Loucy (cell line): ENCODE measurements at regions not wholly inside any gene's neighbourhood (a gene's known extent, or its start where the extent isn't known, plus 50 kb on each side); places are given as distances from the start of the nearest gene placed in this dataset.

ENCODE experiments used
- H2AFZ ChIP-seq: fragments of 200-600 bp; sonication (generic); 2 replicates; pipeline ENCODE4 v1.6.0; 2016; ENCODE audit warnings: antibody characterized with exemption, mild to moderate bottlenecking, low read length, moderate library complexity
- H3F3A ChIP-seq: fragments of 200-600 bp; 2 replicates; pipeline ENCODE4 v1.6.0; 2016; ENCODE audit warnings: antibody characterized with exemption, low read depth, mild to moderate bottlenecking
- H3K27me3 ChIP-seq: fragments of 200-600 bp; sonication (generic); 2 replicates; pipeline ENCODE4 v1.6.1; 2014; ENCODE audit warnings: low read length, mild to moderate bottlenecking; ENCODE audit not compliant: insufficient read depth, poor library complexity, severe bottlenecking
- H3K36me3 ChIP-seq: fragments of 200-600 bp; sonication (generic); 2 replicates; pipeline ENCODE4 v1.6.1; 2016; ENCODE audit warnings: low read length; ENCODE audit not compliant: insufficient read depth
- H3K4me1 ChIP-seq: fragments of 200-600 bp; sonication (generic); 2 replicates; pipeline ENCODE4 v1.5.1; 2014; ENCODE audit warnings: low read length, mild to moderate bottlenecking; ENCODE audit not compliant: insufficient read depth, poor library complexity, severe bottlenecking
- H3K4me2 ChIP-seq: fragments of 200-600 bp; sonication (generic); 2 replicates; pipeline ENCODE4 v1.6.0; 2014; ENCODE audit warnings: antibody characterized with exemption, low read length, low read depth, mild to moderate bottlenecking; ENCODE audit not compliant: poor library complexity, severe bottlenecking
- H3K4me3 ChIP-seq: fragments of 200-600 bp; sonication (generic); 2 replicates; pipeline ENCODE4 v1.5.1; 2014; ENCODE audit warnings: low read length, mild to moderate bottlenecking, mixed read lengths; ENCODE audit not compliant: poor library complexity, severe bottlenecking
- H3K79me2 ChIP-seq: fragments of 200-600 bp; sonication (generic); 2 replicates; pipeline ENCODE4 v1.6.1; 2014; ENCODE audit warnings: low read length; ENCODE audit not compliant: insufficient read depth
- H3K9ac ChIP-seq: fragments of 200-600 bp; sonication (generic); 2 replicates; pipeline ENCODE4 v1.6.0; 2014; ENCODE audit warnings: mild to moderate bottlenecking, low read depth, low read length, moderate library complexity; ENCODE audit not compliant: poor library complexity, severe bottlenecking
- H3K9me2 ChIP-seq: fragments of 200-600 bp; sonication (generic); replicated peaks from 2 replicates; pipeline ENCODE4 v1.6.1; 2016; ENCODE audit warnings: low read depth, low read length, mixed read lengths
- H3K9me3 ChIP-seq: fragments of 200-600 bp; sonication (generic); 2 replicates; pipeline ENCODE4 v1.6.1; 2014; ENCODE audit warnings: mild to moderate bottlenecking, antibody characterized with exemption, low read length, low read depth; ENCODE audit not compliant: insufficient read depth
- H4K20me1 ChIP-seq: fragments of 200-600 bp; sonication (generic); 2 replicates; pipeline ENCODE4 v1.6.0; 2014; ENCODE audit warnings: antibody characterized with exemption, low read length, mild to moderate bottlenecking; ENCODE audit not compliant: insufficient read depth, poor library complexity, severe bottlenecking
- CTCF ChIP-seq: fragments of 200-600 bp; sonication (generic); conservative IDR thresholded peaks from 2 replicates; pipeline ENCODE4 v1.5.1; 2014; ENCODE audit warnings: mild to moderate bottlenecking, antibody characterized with exemption, low read length
- EZH2phosphoT487 ChIP-seq: fragments of 200-600 bp; IDR thresholded peaks from 2 replicates; pipeline ENCODE4 v1.6.1; 2018; ENCODE audit warnings: antibody characterized with exemption, mild to moderate bottlenecking, moderate library complexity, borderline replicate concordance

GRCh38 chr4:108335081-108335480 lies 166.3 kb upstream of the LEF1 start:
- no peaks in the 10 kb centered on the region for H3K79me2 ChIP-seq
- no peaks in the 10 kb centered on the region for H3K9me2 ChIP-seq
- H3K4me2 ChIP-seq: no peak overlapping the region
- H3K4me1 ChIP-seq: peaks cover 67% of the 10 kb centered on the region
- H3K27me3 ChIP-seq: no peaks in the 10 kb centered on the region
- H3K9me3 ChIP-seq: no peaks in the 10 kb centered on the region
- no peak for TF ChIP-seq CTCF
- TF ChIP-seq EZH2phosphoT487: no peak
- no peak overlapping the region for H3K4me3 ChIP-seq
- no peaks in the 10 kb centered on the region for H4K20me1 ChIP-seq
- H3K36me3 ChIP-seq: no peaks in the 10 kb centered on the region
- peak overlapping the region; percentile 1 for H3K9ac ChIP-seq
- no peak overlapping the region for H2AFZ ChIP-seq
- H3F3A ChIP-seq: no peaks in the 10 kb centered on the region

- Histone ChIP-seq H3K27me3 (no peaks in the 10 kb centered on the region), H3K79me2 (no peaks in the 10 kb centered on the region), H2AFZ (no peak overlapping the region), H3K9ac (no peak overlapping the region), H3K4me1 (peaks cover 58% of the 10 kb centered on the region), H3K9me2 (no peaks in the 10 kb centered on the region), H3K36me3 (no peaks in the 10 kb centered on the region), H3K9me3 (no peaks in the 10 kb centered on the region), H4K20me1 (no peaks in the 10 kb centered on the region), H3K4me3 (no peak overlapping the region), H3F3A (no peaks in the 10 kb centered on the region), H3K4me2 (no peak overlapping the region)
- TF ChIP-seq EZH2phosphoT487: no peak
Observed at GRCh38 chr4:108334031-108334430, 165.3 kb upstream of the LEF1 start.

GRCh38 chr4:108333353-108333942 lies 164.7 kb upstream of the LEF1 start:
- Histone ChIP-seq H3K9me3 (no peaks in the 10 kb centered on the region), H3F3A (no peaks in the 10 kb centered on the region), H3K9me2 (no peaks in the 10 kb centered on the region), H4K20me1 (no peaks in the 10 kb centered on the region), H3K79me2 (no peaks in the 10 kb centered on the region), H3K4me3 (no peak overlapping the region), H3K27me3 (no peaks in the 10 kb centered on the region), H3K4me2 (no peak overlapping the region), H3K36me3 (no peaks in the 10 kb centered on the region), H2AFZ (no peak overlapping the region), H3K4me1 (peaks cover 58% of the 10 kb centered on the region), H3K9ac (no peak overlapping the region)
- TF ChIP-seq CTCF (no peak), EZH2phosphoT487 (no peak)
